ENCODE measurements at regions not wholly inside any gene's neighbourhood (a gene's known extent, or its start where the extent isn't known, plus 50 kb on each side); places are given as distances from the start of the nearest gene placed in this dataset.

DNA sequence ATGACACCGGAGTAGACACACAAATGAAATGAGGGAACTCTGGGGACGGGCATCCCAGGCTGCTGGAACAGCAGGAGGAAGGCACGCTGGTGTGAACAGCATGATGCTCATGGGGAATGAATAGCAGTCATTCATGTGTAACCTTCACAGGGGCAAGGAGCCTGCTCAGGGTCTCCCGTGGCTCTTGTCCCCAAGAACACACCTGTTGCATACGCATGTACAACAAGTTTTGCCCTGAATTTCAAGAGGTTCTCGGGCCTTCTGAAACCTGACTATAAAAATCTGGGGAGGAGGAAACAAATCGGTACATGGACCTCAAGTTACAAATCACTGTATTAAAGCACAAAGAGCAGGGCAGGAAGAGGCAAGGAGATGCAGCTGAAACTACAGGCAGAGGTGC lies 93.4 kb downstream of the RRAGC start:
- TF ChIP-seq, protein P1, sequence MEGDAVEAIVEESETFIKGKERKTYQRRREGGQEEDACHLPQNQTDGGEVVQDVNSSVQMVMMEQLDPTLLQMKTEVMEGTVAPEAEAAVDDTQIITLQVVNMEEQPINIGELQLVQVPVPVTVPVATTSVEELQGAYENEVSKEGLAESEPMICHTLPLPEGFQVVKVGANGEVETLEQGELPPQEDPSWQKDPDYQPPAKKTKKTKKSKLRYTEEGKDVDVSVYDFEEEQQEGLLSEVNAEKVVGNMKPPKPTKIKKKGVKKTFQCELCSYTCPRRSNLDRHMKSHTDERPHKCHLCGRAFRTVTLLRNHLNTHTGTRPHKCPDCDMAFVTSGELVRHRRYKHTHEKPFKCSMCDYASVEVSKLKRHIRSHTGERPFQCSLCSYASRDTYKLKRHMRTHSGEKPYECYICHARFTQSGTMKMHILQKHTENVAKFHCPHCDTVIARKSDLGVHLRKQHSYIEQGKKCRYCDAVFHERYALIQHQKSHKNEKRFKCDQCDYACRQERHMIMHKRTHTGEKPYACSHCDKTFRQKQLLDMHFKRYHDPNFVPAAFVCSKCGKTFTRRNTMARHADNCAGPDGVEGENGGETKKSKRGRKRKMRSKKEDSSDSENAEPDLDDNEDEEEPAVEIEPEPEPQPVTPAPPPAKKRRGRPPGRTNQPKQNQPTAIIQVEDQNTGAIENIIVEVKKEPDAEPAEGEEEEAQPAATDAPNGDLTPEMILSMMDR (conservative IDR thresholded peaks at IDR 0.05 in 1 of 2, IDR thresholded peaks at IDR 0.05 in 1 of 2; ENCODE audit: low read depth in 1 of 2, low read length in 2 of 2), result no peak
- TF ChIP-seq EZH2 (IDR thresholded peaks at IDR 0.05; ENCODE audit: low read length, missing control alignments), result no peak

Measured in fibroblast of lung (primary cell).